ENCODE measurements at regions not wholly inside any gene's neighbourhood (a gene's known extent, or its start where the extent isn't known, plus 50 kb on each side); places are given as distances from the start of the nearest gene placed in this dataset.

- Histone ChIP-seq H3K27me3 (no peaks in the 10 kb centered on the region), H3K4me3 (replicated peaks in 1 of 3) (no peak overlapping the region), H3K4me1 (no peaks in the 10 kb centered on the region), H3K36me3 (no peaks in the 10 kb centered on the region), H3K9me3 (no peaks in the 10 kb centered on the region), H3K27ac (no peak overlapping the region)
- 89 to 93% methylated on average over 5 of the region's 5 CpGs for WGBS, 2 donors
- no peak for DNase-seq
- no peak for TF ChIP-seq CTCF (IDR thresholded peaks at IDR 0.05)
- no peak for TF ChIP-seq POLR2A (IDR thresholded peaks at IDR 0.05)
- intact Hi-C loops (cut with DNase I), result no loop called here
Observed at GRCh38 chr7:152970481-152970880, 210.9 kb downstream of the ACTR3B start.

- WGBS, 2 donors, result 24 to 25% methylated on average over 3 of the region's 3 CpGs
- intact Hi-C loops (cut with DNase I), result no loop called here
- Histone ChIP-seq H3K27me3 (no peaks in the 10 kb centered on the region), H3K4me1 (no peaks in the 10 kb centered on the region), H3K36me3 (no peaks in the 10 kb centered on the region), H3K9me3 (no peaks in the 10 kb centered on the region), H3K27ac (no peak overlapping the region), H3K4me3 (replicated peaks in 1 of 3) (no peak overlapping the region)
- no peak for DNase-seq
- TF ChIP-seq CTCF (IDR thresholded peaks at IDR 0.05) (no peak), POLR2A (IDR thresholded peaks at IDR 0.05) (no peak)
Observed at GRCh38 chr7:152974577-152974976, 215.0 kb downstream of the ACTR3B start.

GRCh38 chr7:152975076-152975475 lies 215.5 kb downstream of the ACTR3B start:
- no peaks in the 10 kb centered on the region for H3K27me3 ChIP-seq
- no peaks in the 10 kb centered on the region for H3K9me3 ChIP-seq
- intact Hi-C loops (cut with DNase I), result no loop called here
- TF ChIP-seq POLR2A (IDR thresholded peaks at IDR 0.05) (no peak), CTCF (IDR thresholded peaks at IDR 0.05) (no peak)
- H3K4me3 ChIP-seq (replicated peaks in 1 of 3), result no peak overlapping the region
- H3K27ac ChIP-seq, result no peak overlapping the region
- DNase-seq, result no peak
- H3K36me3 ChIP-seq, result no peaks in the 10 kb centered on the region
- H3K4me1 ChIP-seq, result no peaks in the 10 kb centered on the region
- 45 to 48% methylated on average over 2 of the region's 2 CpGs for WGBS, 2 donors

- Histone ChIP-seq H3K27me3 (no peaks in the 10 kb centered on the region), H3K36me3 (no peaks in the 10 kb centered on the region), H3K9me3 (no peaks in the 10 kb centered on the region), H3K27ac (no peak overlapping the region), H3K4me3 (replicated peaks in 1 of 3) (no peak overlapping the region), H3K4me1 (no peaks in the 10 kb centered on the region)
- peak; percentile 5 to 37 for DNase-seq
- WGBS, 2 donors, result 65 to 71% methylated on average over 3 of the region's 3 CpGs
- intact Hi-C loops (cut with DNase I), result no loop called here
- no peak for TF ChIP-seq CTCF (IDR thresholded peaks at IDR 0.05)
- no peak for TF ChIP-seq POLR2A (IDR thresholded peaks at IDR 0.05)
Observed at GRCh38 chr7:152979376-152979775, 219.8 kb downstream of the ACTR3B start.

- TF ChIP-seq POLR2A (IDR thresholded peaks at IDR 0.05), result no peak
- no peak for TF ChIP-seq CTCF (IDR thresholded peaks at IDR 0.05)
- no peaks in the 10 kb centered on the region for H3K27me3 ChIP-seq
- intact Hi-C loops (cut with DNase I), result no loop called here
- no peaks in the 10 kb centered on the region for H3K4me1 ChIP-seq
- no peaks in the 10 kb centered on the region for H3K36me3 ChIP-seq
- H3K4me3 ChIP-seq (replicated peaks in 1 of 3), result no peak overlapping the region
- no peaks in the 10 kb centered on the region for H3K9me3 ChIP-seq
- DNase-seq, result peak in 1 of 2 donors; percentile 3
- 19 to 24% methylated on average over 4 of the region's 4 CpGs for WGBS, 2 donors
- no peak overlapping the region for H3K27ac ChIP-seq
Observed at GRCh38 chr7:152984421-152984820, 224.9 kb downstream of the ACTR3B start.

Data from thyroid gland (tissue), 4 donors.